Fibroblast of the conjunctiva (primary cell): ENCODE measurements at regions not wholly inside any gene's neighbourhood (a gene's known extent, or its start where the extent isn't known, plus 50 kb on each side); places are given as distances from the start of the nearest gene placed in this dataset.
A peak's percentile ranks its signal among the peaks of the same experiment; 100 is the strongest.

Source experiments
- DNase-seq: peaks from one replicate; pipeline ENCODE4 v3.0.0-alpha.2; 2010; ENCODE audit warnings: low read depth

DNA sequence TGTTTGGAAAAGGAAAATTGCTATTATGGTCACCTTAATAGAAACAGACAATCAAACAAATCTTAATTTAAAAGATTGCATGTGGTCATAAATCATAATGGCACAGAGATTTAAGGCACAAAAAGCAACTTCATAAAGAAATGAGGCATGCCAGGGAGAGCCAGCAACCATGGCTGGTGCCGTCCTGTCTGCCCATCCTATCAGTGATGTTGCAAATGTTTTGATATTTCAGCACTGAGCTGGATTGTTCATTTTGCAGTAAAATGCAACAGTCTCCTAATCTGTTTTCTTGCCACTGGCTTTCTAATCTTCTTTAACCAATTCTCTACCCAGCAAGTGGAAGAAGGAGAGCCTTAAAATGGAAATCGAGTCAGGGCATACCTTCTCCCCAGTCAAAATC lies 249.8 kb downstream of the SAMD5 start:
- DNase-seq, result no peak

DNA sequence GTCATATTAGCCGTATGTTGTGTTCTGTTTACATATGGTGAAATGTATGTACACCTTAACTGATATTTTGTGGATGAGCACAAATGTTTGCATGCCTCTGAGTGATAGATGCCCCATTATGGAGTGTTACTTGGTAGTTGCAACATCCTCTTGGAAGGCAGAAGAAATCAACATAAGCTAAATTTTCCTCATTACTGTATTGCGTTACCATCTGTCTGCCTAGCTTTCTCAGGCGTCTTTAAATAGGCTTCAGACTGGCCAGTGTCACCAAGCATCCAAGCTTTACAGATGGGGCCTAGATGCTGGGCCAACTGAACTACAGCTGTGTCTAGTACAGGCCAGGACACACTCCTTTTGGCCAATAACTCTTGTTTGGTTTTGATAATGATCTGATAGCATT lies 250.6 kb downstream of the SAMD5 start:
- peak; percentile 31 for DNase-seq

DNA sequence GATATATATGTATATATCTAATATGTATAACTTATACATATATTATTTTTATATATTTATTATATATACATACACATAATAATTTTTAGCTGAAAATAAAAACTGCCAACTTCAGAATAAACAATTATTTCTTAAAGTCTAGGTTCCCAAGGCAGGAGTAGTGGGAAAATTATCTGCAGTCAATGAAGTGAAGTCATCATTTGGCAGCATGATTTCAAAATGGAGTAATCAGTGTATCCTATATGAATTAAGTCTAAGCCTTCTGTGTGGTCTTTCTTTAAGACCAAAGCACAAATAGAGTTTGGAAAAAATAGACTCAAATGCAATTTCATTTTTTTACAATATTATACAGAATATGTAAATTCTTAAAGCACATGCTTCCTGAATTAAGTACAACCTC lies 251.0 kb downstream of the SAMD5 start:
- DNase-seq, result no peak

DNA sequence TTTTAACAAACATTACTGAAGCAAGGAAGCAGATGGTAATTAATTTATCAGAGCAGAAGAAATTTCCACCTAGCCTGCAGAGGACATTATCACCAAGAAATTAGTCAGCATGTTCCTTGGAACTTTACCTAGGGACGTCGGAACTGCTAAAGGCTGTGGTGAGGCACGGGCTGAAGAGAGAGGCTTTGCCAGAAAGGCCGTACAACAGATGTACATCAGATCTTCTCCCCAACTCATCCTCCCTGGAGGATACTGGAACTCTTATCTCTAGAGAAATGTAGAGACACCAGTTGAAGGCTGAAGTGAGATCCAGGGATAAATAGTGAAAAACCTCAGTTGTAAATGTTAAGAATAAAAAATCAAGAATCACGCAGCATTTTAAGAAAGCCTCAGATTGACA lies 257.1 kb downstream of the SAMD5 start:
- no peak for DNase-seq

DNA sequence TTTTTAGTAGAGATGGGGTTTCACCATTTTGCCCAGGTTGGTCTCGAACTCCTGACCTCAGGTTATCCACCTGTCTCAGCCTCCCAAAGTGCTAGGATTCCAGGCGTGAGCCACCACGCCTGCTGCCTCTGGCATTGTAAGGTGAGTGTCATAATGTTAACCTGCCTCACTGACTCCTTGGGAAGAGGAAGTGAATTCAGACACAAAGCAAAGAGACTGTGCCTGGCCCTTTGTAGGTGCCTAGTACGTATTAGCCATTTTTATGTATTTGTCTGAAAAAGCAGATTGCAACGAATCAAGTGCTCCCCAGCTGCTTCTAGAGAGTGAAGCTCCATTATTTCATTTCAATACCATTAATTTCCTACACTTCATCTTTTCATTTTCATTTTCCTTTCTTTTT lies 260.5 kb downstream of the SAMD5 start:
- no peak for DNase-seq

DNA sequence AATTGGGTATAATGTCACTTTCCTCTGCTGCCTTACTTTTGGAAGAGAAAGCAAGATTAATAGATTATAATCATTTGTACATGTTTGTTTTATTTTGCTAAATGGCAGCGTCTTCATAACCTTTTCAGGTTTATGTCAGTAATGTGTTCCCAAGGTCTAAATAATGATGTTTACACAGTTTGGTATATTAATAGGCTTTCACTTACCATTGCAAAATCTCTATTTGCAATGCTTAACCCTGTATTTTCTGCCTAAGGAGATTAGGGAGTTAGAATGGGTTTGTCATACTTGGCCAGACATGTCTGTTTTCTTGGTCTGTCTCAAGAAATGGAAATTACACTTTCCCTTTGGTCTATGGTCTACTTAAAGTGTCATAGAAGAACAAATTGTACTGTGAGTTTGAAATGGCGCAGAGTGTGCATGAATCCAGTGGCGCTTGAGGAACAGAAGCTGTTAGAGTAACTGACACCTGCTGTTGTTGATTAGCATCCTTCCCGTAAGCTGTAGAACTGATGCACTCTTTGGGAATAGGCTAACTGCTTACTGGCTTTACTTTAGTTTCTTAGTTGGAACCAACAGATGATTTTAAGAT lies 261.1 kb downstream of the SAMD5 start:
- DNase-seq, result no peak

DNA sequence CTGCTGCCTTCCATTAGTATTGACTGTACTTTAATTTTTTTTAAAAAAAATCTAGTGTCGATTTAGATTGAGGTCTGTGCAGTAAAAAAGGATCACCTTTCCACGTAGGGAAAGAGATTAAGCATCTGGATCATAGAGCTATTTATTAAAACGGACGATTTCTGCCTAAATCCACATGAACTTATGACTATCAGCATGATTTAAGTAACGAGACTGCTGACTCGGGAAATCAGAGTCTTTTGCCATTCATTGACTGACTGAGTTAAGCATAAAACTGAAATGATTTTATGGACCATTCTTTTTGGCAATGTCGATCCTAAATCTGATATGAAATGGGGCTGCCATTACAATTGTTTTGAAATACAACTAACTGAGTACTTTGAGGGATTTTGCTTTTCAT lies 261.7 kb downstream of the SAMD5 start:
- DNase-seq, result no peak

DNA sequence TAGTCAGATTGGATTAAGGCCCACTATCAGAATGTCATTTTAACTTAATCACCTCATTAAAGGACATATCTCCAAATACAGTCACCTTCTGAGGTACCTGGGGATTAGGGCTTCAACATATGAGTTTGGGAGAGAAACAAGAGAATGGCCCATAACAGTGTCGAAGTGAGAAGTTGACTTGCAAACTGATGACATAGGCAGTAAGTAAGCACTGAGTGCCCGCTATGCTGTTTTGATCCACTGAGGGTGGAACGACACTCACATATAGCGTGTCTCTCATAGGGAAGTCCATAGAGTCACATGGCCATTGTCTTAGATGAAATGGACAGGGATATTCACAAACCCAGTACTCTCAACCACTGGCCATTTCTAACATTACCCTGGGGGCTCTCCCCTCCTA lies 264.2 kb downstream of the SAMD5 start:
- no peak for DNase-seq

DNA sequence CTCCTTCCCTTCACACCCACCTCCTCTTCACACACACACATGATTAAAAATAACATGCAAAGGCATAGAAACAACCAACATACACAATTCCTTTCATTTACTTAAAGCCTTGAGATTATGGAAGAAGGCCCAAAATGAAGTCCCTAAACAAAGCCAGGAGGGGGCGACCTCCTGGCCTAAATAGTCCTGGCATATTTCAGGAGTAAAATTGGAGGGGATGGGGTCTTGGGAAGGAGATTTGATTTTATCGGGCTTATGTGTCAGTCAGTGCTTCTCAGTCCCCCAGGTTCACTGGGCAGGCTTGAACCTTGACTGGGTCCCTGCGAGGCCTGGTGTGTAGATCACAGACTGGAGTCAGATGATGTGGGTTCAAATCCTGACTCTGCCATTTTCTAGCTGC lies 266.4 kb downstream of the SAMD5 start:
- no peak for DNase-seq

DNA sequence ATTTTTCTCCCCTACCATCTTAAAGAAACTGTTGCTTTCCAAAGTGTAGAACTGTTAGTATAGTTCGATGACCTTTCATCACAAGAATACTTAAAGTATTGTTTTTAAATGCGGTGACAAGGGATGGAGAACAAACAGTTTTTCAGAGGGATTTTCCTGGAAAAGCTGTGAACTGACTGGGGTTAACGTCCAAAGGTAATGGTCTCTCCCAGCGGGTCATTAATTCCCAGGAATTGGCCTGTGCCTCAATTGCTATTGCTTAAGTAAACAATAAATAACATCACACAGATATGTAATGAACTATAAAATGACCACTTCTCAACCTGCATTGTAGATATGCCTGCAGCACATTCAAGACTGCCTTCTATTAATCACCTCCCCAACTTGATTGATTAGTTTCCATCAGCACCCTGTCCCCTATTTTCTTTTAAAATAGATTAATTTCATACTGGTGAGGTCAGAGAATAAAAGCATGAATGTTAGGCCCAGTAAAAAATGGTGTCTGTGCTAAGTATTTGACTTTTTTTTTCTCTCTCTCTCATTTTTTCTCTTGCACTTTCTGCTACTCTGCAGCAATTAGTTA lies 268.2 kb downstream of the SAMD5 start:
- no peak for DNase-seq

DNA sequence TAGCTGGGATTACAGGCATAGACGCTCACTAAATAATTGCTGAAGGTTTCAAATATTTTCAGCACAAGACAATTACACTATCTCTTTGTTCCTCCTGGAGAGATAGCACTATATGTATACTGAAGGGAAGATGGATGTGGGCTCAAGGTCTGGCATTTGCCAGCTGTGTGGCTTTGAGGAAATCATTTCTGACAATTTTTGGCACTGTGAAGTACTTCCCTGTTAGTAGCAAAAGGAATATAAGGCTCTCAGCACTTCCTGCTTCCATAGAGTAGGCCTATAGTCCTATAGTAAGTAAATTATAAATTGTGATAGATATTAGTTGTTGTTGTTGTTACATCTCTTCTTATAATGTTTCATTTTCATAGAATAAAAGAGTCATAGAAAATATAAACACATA lies 271.1 kb downstream of the SAMD5 start:
- no peak for DNase-seq

DNA sequence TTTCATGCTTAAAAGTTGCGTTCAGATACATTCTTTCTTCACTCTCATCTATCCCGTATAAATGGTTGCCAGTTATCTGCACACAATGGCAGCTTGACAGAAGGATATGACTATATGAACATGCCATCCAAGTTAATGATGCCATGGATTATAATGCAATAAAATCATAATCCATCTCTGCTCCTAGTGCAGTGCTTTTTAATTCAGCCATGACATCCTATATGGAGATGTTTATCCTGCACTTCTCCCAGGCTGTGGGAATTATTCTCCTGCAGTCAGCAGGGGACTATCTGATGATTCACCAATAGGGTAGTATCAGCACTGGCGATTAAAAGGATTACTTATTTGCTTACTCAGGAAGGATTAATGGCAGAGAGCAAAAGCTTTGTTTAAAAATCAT lies 273.8 kb downstream of the SAMD5 start:
- DNase-seq, result no peak

DNA sequence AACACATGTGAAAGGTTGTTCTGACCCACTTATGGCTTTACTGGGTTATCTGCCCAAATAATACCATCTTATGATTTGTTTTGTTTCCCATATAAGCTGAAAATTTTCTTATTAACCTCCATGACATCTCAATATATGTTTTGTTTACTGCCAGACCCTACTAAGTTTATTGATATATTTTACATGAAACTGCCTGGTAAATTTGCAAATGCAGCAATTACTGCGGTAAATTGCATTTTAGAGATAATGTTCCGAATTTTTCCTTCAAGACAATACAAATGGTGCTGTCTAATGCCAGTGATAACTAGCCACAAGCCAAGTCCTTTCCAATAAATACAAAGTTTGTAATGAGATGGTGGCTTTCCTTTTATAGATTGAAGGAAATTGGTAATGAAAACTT lies 275.9 kb downstream of the SAMD5 start:
- DNase-seq, result no peak

DNA sequence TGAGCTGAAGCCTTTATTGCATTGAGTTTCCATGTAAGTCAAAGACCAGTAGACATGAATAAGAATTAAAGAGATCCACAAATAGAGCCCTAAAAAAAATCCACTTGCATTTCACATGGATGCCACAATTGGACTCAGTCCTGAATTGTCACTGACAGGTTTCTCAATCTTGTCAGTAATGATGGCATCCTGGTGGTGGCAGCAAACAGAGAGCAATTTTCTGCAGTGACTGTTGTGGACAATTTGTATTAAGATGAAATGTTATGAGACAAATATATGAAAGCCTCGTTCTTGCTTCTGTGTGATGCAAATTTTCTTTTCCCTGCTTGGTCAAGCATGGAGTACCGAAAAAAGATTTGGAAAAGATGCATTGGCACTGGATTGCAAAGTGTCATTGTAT lies 278.9 kb downstream of the SAMD5 start:
- no peak for DNase-seq

DNA sequence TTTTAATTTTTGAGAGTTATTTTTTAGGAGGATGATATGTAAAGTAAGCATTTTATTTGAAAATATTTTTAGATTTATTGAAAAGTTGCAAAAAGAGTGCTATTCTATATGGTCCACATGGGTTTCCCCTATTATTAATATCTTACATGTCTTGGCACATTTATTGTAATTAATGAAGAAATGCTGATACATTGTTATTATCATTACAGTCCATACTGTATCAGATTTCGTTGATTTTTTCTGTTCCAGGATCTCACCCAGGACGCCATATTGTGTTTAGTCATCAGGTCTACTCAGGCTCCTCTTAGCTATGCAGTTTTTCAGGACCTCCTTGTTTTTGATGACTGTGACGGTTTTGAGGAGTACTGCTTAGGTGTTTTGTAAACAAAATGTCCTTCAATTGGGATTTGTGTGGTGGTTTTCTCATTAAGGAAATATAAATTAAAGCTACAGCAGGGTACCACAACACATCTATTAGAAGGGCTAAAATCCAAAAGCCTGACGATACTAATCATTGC lies 281.0 kb downstream of the SAMD5 start:
- DNase-seq, result no peak

DNA sequence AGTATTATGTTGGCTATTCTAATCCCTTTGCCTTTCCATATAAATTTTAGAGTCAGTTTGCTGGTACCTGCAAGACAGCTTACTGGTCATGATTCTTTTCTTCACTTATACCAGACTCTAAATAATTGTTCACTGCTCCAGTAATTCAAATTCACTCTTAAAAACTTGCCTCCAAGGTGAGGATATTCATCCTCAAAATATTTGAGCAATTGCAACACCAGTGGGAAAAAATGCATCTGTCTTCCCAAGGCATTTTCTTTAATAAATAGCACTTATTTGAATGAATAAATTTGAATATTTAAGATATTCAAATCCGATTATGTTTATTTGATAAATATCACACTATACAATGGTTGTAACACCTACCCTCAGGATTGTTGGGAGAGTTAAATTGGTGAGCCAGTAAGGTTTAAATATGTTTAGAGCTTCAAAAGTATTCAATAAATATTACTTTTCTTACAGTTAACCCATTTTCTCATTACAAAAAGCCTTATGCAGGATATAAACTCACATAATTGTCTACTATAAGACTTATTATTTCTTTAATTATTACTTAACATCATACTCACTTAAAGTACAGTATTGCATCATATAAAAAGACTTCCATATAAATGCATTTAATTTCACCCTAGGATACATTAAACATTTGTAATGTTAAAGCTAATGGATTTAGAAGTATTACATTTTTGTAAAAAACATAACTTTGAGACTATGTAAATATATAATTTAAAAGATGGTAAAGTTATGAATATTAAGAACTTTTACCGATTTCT lies 285.6 kb downstream of the SAMD5 start:
- DNase-seq, result no peak

DNA sequence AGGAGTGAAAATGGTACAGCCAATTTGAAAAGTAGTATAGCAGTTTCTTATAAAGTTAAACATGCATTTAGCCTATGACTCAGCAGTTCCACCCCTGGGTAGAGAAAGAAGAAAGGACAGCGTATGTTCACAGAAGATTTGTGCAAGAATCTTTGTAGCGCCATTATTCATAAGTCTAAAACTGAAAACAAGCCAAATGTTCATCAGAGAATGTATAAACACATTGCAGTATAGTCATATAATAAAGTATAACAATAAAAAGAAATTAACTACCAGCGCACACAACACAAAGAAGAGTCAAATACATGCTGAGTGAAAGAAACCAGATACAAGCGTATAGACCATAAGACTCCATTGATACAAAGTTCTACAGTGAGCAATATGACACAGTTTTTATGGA lies 294.0 kb downstream of the SAMD5 start:
- no peak for DNase-seq

DNA sequence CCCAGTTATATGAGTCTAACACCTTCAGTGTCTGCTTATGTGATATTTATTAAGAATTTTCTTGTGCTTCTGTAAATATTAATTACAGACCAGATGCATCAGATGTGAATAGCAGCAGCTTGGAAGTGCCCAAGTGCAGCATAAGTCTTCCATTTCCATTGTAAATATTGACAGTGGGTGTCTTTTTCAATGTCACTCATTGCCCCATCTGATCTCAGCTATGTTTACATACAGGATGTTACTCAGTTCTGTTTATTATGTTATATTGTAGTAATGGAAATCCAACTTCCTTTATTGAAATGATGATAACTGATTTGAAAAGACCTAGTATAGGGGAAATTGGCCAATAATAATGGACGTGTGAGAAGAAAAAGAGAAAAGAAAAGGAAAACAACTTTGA lies 296.7 kb downstream of the SAMD5 start:
- no peak for DNase-seq

DNA sequence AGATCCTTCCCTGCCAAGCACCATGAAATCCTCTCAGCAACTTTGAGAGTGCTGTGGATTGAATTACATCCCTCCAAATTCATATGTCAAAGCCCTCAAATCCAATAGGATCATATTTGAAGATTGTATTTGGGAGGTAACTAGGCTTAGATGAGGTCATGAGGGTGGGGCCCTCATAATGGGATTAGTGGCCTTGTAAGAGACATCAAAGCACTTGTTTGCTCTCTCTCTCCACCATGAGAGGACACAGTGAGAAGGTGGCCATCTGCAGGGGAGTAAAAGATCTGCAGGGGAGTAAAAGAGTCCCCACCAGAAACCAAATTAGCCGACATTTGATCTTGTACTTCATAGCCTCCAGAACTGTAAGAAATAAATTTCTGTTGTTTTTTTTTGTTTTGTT lies 298.2 kb downstream of the SAMD5 start:
- DNase-seq, result no peak

DNA sequence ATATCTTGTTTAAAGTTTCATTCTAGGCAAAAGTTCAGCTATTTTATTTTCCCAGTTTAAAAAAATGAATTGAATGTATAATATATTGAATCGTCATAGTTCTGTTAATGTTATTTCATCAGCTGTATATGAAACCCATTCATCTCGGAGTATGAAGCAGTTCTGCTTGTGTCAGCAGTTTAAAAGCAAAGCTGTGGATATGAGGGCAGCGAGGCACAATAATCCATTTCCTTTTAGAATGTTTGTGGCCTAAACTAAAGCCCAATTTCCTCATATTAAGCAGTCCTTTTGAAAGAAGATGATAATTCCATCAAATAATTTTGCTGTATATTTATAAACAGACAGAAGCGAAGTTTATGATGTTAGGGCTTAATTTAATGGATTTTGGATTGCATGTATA lies 300.1 kb downstream of the SAMD5 start:
- no peak for DNase-seq

DNA sequence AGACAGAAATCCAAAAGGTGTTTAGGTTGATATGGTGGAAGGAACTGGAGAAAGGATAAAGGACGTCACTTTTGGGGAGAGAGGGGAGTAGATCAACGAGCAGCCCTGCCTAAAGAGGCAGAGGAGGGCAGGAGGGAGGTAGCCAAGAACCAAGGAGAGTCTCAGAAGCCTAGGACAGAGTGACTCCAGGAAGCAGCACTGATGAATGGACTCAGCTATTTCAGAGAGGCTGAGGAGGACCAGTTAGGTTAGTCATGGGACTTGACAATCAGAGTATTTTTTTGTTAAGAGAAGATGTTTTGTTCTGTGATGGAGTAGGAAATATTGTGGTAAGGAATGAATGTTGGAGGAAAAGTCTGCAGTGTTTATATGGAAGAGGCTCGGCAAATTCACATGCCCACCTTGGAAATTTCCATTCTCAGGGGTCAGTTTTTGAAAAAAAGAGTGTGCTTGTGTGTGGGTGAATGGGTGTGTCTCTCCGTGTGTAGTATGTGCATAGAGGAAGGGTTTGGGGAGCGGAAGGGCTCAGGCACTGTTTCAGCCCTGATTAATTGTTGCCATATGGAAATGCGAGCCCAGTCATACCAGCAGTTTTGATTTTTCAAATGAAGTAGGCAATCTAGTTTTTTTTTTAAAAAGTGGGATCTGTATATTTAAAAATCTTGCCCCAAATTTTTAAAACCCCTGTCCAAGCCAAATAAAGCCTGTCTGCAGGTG lies 303.6 kb downstream of the SAMD5 start:
- DNase-seq, result no peak

DNA sequence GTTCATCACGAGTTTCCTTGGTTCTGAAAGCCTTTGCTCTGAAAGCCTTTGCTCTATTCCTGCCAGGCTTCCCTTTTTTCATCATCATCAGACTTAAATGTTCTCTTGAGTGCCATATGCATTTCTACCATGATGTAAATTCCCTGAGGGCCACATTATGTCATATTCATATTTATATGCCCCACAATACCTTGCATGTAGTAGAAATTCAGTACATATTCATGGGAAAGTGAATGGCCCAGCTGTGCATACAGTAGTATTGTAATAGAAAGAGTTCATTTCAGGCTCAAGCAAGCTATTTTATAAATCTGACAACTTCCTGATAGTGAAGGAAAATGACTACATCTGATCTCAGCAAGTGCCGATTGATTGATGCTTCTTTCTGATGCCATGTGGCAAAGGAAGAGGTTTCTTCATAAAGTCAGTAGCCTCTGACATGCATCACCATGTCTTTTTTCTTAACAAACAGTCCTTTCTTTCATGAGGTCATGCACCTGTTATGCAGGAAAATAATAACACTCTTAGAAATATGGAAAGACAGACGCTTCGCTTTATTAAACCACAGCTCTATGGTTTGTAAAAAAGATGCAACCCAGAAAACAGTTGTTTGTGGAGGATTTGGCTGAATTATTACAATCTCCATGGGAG lies 308.7 kb downstream of the SAMD5 start:
- no peak for DNase-seq
